CD14-positive monocyte (primary cell): ENCODE measurements at regions not wholly inside any gene's neighbourhood (a gene's known extent, or its start where the extent isn't known, plus 50 kb on each side); places are given as distances from the start of the nearest gene placed in this dataset.

Experiments used
- DNase-seq, 3 donors: peaks; one replicate each; pipeline ENCODE4 v3.0.0-alpha.2; 2011 to 2022
- H2AFZ ChIP-seq: 2 replicates; pipeline ENCODE4 v1.6.0; 2012; ENCODE audit warnings: mild to moderate bottlenecking, low read depth, low read length, inconsistent platforms; ENCODE audit not compliant: insufficient read depth, poor library complexity, severe bottlenecking
- H3K27ac ChIP-seq, 2 donors: 1 replicate in 1 of 2; 2 replicates in 1 of 2; pipeline ENCODE4 v1.5.1; 2012 to 2013; ENCODE audit warnings: low read length in 2 of 2, control low read depth in 1 of 2, inconsistent platforms in 1 of 2, low read depth in 1 of 2, mild to moderate bottlenecking in 1 of 2
- H3K27me3 ChIP-seq, 2 donors: one replicate each; pipeline versions ENCODE4 v1.6.0 to v1.6.1; 2011 to 2013; ENCODE audit warnings: low read length in 2 of 2; ENCODE audit not compliant: control insufficient read depth in 2 of 2, insufficient read depth in 2 of 2
- H3K36me3 ChIP-seq, 2 donors: replicated peaks in 1 of 2; 1 replicate in 1 of 2; 2 replicates in 1 of 2; pipeline versions ENCODE4 v1.5.1 to v1.6.1; 2012 to 2013; ENCODE audit warnings: low read length in 2 of 2, control low read depth in 1 of 2, inconsistent platforms in 1 of 2, mild to moderate bottlenecking in 1 of 2; ENCODE audit not compliant: insufficient read depth in 2 of 2, control insufficient read depth in 1 of 2
- H3K4me1 ChIP-seq, 2 donors: 1 replicate in 1 of 2; 2 replicates in 1 of 2; pipeline versions ENCODE4 v1.5.1 to v1.6.1; 2012 to 2013; ENCODE audit warnings: low read length in 2 of 2, control low read depth in 1 of 2, inconsistent platforms in 1 of 2, mild to moderate bottlenecking in 1 of 2, moderate library complexity in 1 of 2; ENCODE audit not compliant: insufficient read depth in 2 of 2, control insufficient read depth in 1 of 2
- H3K4me2 ChIP-seq: replicated peaks from 2 replicates; pipeline ENCODE3; 2012; ENCODE audit warnings: low read length, moderate library complexity, mild to moderate bottlenecking; ENCODE audit not compliant: poor library complexity, severe bottlenecking; ENCODE audit errors: extremely low read depth
- H3K4me3 ChIP-seq, 3 experiments: fragments of 200-600 bp in 1 of 3; sonication (generic) in 1 of 3; replicated peaks in 1 of 3; 1 replicate in 2 of 3; 2 replicates in 1 of 3; pipeline ENCODE4 v1.5.1; 2011 to 2013; ENCODE audit warnings: low read length in 3 of 3, mild to moderate bottlenecking in 3 of 3, control low read depth in 2 of 3, low read depth in 2 of 3, inconsistent platforms in 1 of 3, moderate library complexity in 1 of 3
- H3K79me2 ChIP-seq: 2 replicates; pipeline ENCODE4 v1.6.0; 2012; ENCODE audit warnings: mild to moderate bottlenecking, control low read depth, inconsistent platforms, low read length, moderate library complexity; ENCODE audit not compliant: insufficient read depth
- H3K9ac ChIP-seq: 2 replicates; pipeline ENCODE4 v1.6.0; 2017; ENCODE audit warnings: low read length, mild to moderate bottlenecking; ENCODE audit not compliant: insufficient read depth, poor library complexity, severe bottlenecking
- H3K9me3 ChIP-seq, 2 donors: replicated peaks in 1 of 2; 1 replicate in 1 of 2; 2 replicates in 1 of 2; pipeline versions ENCODE4 v1.5.1 to v1.6.1; 2012 to 2013; ENCODE audit warnings: low read length in 2 of 2, control low read depth in 1 of 2; ENCODE audit not compliant: control insufficient read depth in 1 of 2, insufficient read depth in 1 of 2
- H4K20me1 ChIP-seq: 2 replicates; pipeline ENCODE4 v1.6.0; 2012; ENCODE audit warnings: mild to moderate bottlenecking, low read length, control low read depth, moderate library complexity; ENCODE audit not compliant: insufficient read depth
- H3K27ac Mint-ChIP-seq, 7 donors: one replicate each; pipeline ENCODE4 v1.8.0; 2020; ENCODE audit warnings: mild to moderate bottlenecking in 7 of 7, mixed read lengths in 7 of 7, moderate library complexity in 6 of 7, inconsistent platforms in 2 of 7
- H3K27me3 Mint-ChIP-seq, 3 donors: one replicate each; pipeline ENCODE4 v1.8.0; 2021 to 2022; ENCODE audit warnings: low read depth in 3 of 3, mild to moderate bottlenecking in 3 of 3, mixed read lengths in 3 of 3, moderate library complexity in 3 of 3, inconsistent platforms in 1 of 3
- H3K36me3 Mint-ChIP-seq, 2 donors: one replicate each; pipeline ENCODE4 v1.8.0; 2020; ENCODE audit warnings: mixed read lengths in 2 of 2, inconsistent platforms in 1 of 2, mild to moderate bottlenecking in 1 of 2
- H3K4me1 Mint-ChIP-seq: one replicate; pipeline ENCODE4 v1.8.0; 2020; ENCODE audit warnings: mild to moderate bottlenecking, mixed read lengths
- H3K4me3 Mint-ChIP-seq, 2 donors: one replicate each; pipeline ENCODE4 v1.8.0; 2020; ENCODE audit warnings: mild to moderate bottlenecking in 2 of 2, mixed read lengths in 2 of 2, moderate library complexity in 1 of 2
- H3K9me3 Mint-ChIP-seq, 7 donors: one replicate each; pipeline ENCODE4 v1.8.0; 2020 to 2022; ENCODE audit warnings: mixed read lengths in 7 of 7, mild to moderate bottlenecking in 6 of 7, moderate library complexity in 6 of 7, inconsistent platforms in 2 of 7
- CTCF ChIP-seq: fragments of 200-600 bp; IDR thresholded peaks from one replicate; pipeline ENCODE4 v1.8.0; 2022; ENCODE audit warnings: antibody characterized with exemption, mild to moderate bottlenecking
- WGBS: methylation state at CpG from one replicate; pipeline ENCODE4 v1.1.5; 2013; ENCODE audit warnings: missing lambda C conversion rate; ENCODE audit not compliant: insufficient coverage; 5-methylcytosine and 5-hydroxymethylcytosine counted together
- intact Hi-C, 2 donors: fragments of 100-400 bp; cut with micrococcal nuclease; formaldehyde crosslinking; loops; one replicate each; pipeline versions ENCODE4 v1.15.0 to v1.15.1; 2023

- no peaks in the 10 kb centered on the region for H3K4me1 Mint-ChIP-seq
- intact Hi-C loops = no loop called here
- WGBS = 93% methylated on average over 2 of the region's 2 CpGs
- H3K27ac ChIP-seq = no peak overlapping the region
- H3K9ac ChIP-seq = no peak overlapping the region
- no peaks in the 10 kb centered on the region for H3K36me3 ChIP-seq
- no peak for TF ChIP-seq CTCF
- no peak overlapping the region for H3K4me2 ChIP-seq
- no peak overlapping the region for H3K4me3 Mint-ChIP-seq
- H3K4me3 ChIP-seq = no peak overlapping the region
- no peaks in the 10 kb centered on the region for H3K9me3 ChIP-seq
- no peak overlapping the region for H3K27ac Mint-ChIP-seq
- no peak for DNase-seq
- H3K27me3 Mint-ChIP-seq = peaks cover 0 to 1% (median 0%) of the 10 kb centered on the region in 3 donors
- no peaks in the 10 kb centered on the region for H3K79me2 ChIP-seq
- no peaks in the 10 kb centered on the region for H3K4me1 ChIP-seq
- H3K27me3 ChIP-seq = no peaks in the 10 kb centered on the region
- H3K9me3 Mint-ChIP-seq = peaks cover 0 to 4% (median 0%) of the 10 kb centered on the region in 7 donors
- no peaks in the 10 kb centered on the region for H4K20me1 ChIP-seq
- no peaks in the 10 kb centered on the region for H3K36me3 Mint-ChIP-seq
- no peak overlapping the region for H2AFZ ChIP-seq
Measured at GRCh38 chr2:150817422-150817821, 330.0 kb upstream of the RND3 start.

- no peak overlapping the region for H3K27ac Mint-ChIP-seq
Measured at GRCh38 chr2:150812664-150813367, 325.3 kb upstream of the RND3 start.

More at GRCh38 chr2:150812664-150813367, 325.3 kb upstream of the RND3 start:
- H3K79me2 ChIP-seq = no peaks in the 10 kb centered on the region
- H3K9me3 ChIP-seq = no peaks in the 10 kb centered on the region
- H4K20me1 ChIP-seq = no peaks in the 10 kb centered on the region
- no peaks in the 10 kb centered on the region for H3K36me3 ChIP-seq
- no peak overlapping the region for H3K9ac ChIP-seq
- WGBS = no CpG with 5 or more reads among the region's 1 CpG
- H3K4me1 ChIP-seq = no peaks in the 10 kb centered on the region
- no peak overlapping the region for H3K4me3 ChIP-seq
- Mint-ChIP-seq H3K4me3 (no peak overlapping the region), H3K9me3 (peaks cover 0 to 2% (median 0%) of the 10 kb centered on the region in 7 donors), H3K36me3 (no peaks in the 10 kb centered on the region), H3K4me1 (peaks cover 4% of the 10 kb centered on the region), H3K27me3 (no peaks in the 10 kb centered on the region)
- intact Hi-C loops = no loop called here
- TF ChIP-seq CTCF = no peak
- no peak overlapping the region for H3K27ac ChIP-seq
- H2AFZ ChIP-seq = no peak overlapping the region
- H3K27me3 ChIP-seq = no peaks in the 10 kb centered on the region
- DNase-seq = no peak
- no peak overlapping the region for H3K4me2 ChIP-seq
